GM12865 (cell line): ENCODE measurements at regions not wholly inside any gene's neighbourhood (a gene's known extent, or its start where the extent isn't known, plus 50 kb on each side); places are given as distances from the start of the nearest gene placed in this dataset.

Experiments used
- DNase-seq: peaks from one replicate; pipeline ENCODE4 v3.0.0; 2010; ENCODE audit warnings: low read depth
- H3K4me3 ChIP-seq: 2 replicates; pipeline ENCODE4 v1.5.1; 2011; ENCODE audit warnings: mild to moderate bottlenecking, low read depth, low read length, control low read depth
- CTCF ChIP-seq: IDR thresholded peaks from 2 replicates; pipeline ENCODE4 v1.5.1; 2011; ENCODE audit warnings: low read length, control low read depth, low read depth, inconsistent platforms; ENCODE audit not compliant: insufficient read depth; ENCODE audit errors: missing control alignments

DNA sequence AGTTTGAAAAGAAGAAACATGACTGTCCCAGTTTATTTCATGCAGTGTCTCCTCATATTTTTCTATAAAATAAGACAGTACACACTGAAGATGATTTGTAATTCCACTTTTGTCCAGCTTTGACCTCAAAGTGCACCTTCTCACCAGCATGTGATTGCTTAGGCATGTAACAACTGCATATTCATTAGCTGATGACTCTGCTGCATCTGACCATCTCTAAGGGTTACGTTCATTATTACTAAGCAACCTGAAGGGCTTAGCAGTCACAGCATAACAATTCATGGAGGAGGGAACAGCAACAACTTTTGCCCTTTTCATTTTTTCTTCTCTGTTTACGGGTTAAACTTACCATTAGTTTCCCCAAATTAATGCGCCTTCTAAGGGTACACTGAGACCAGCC lies 330.6 kb upstream of the PIK3C3 start:
- no peak for DNase-seq
- TF ChIP-seq CTCF, result no peak
- no peak overlapping the region for H3K4me3 ChIP-seq

DNA sequence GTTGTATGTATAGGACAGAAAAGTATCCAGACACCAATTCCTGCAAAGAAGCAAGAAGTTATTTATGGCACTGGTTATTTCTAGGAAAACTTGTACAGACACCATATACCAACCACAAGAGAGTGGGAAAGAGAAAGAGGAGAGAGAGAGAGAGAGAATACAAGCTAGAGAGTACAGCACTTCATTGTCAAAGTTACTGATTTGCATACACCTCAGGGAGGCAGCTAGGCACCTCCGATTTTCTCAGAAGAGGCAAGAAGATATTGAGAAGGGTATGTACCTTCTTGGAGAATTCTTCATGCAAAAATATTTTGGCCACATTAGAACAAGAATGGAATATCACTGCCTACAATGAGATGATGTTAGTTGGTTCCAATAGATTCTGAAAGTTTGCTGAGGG lies 333.9 kb upstream of the PIK3C3 start:
- DNase-seq, result no peak
- no peak for TF ChIP-seq CTCF
- no peak overlapping the region for H3K4me3 ChIP-seq

GRCh38 chr18:41618147-41618546 lies 336.9 kb upstream of the PIK3C3 start:
- no peak overlapping the region for H3K4me3 ChIP-seq
- no peak for DNase-seq

DNA sequence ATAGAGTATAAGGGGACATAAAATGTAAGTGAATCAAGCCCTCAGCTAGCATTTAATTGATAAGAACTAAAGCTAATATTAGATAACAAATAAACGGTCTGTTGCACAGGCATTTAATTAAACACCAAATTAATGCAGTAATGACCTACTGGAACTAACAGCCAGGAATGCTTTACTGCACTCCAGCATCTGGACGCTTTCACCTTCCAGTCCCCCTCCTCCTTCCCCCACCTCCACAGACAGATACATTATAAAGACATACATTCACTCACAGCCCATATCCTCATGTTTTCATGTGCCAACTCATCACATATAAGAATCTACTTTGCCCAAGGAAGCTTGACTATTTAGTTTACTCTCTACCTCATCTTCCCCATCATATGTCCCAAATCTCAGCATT lies 337.4 kb upstream of the PIK3C3 start:
- TF ChIP-seq CTCF, result no peak
- H3K4me3 ChIP-seq, result no peak overlapping the region
- DNase-seq, result no peak

More at GRCh38 chr18:41618147-41618546, 336.9 kb upstream of the PIK3C3 start:
- TF ChIP-seq CTCF, result no peak

GRCh38 chr18:41613003-41613609 lies 341.9 kb upstream of the PIK3C3 start:
- no peak for TF ChIP-seq CTCF
- no peak for DNase-seq
- H3K4me3 ChIP-seq, result no peak overlapping the region

GRCh38 chr18:41604964-41605363 lies 350.1 kb upstream of the PIK3C3 start:
- no peak overlapping the region for H3K4me3 ChIP-seq
- no peak for TF ChIP-seq CTCF
- DNase-seq, result no peak

DNA sequence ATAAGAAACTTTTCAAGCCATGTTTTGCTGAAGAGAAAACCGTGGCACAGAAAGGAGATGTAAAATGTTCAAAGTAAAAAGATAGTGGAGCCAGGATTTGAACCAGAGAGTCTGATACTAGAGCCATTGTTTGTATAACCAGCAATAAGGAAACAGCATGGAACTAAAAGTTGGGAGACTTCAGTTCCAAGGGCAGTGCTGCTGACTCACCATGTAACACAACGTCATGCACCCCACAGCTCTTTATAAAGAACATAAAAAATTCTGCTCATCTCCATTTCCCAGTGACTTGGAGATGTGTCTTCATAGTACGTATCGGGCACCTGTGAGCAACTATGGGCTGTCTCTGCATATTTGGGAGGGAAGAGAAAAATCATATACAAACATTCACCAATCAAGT lies 353.0 kb upstream of the PIK3C3 start:
- no peak for TF ChIP-seq CTCF
- no peak for DNase-seq
- no peak overlapping the region for H3K4me3 ChIP-seq
